NB4 (cell line): ENCODE measurements at regions not wholly inside any gene's neighbourhood (a gene's known extent, or its start where the extent isn't known, plus 50 kb on each side); places are given as distances from the start of the nearest gene placed in this dataset.
"Not testable (repeated sequence)": the region's sequence is repeated elsewhere in the genome, so short reads cannot be mapped to it uniquely, and the experiment has no call there.

Experiments
- DNase-seq: peaks from one replicate; pipeline ENCODE4 v3.0.0; 2010; ENCODE audit warnings: low read depth
- H3K4me3 ChIP-seq: one replicate; pipeline ENCODE4 v1.5.1; 2011; ENCODE audit warnings: mild to moderate bottlenecking, low read depth, low read length, moderate library complexity
- MYC ChIP-seq: IDR thresholded peaks from 2 replicates; pipeline ENCODE4 v1.6.1; 2011; ENCODE audit warnings: low read depth, low read length
- POLR2A ChIP-seq: IDR thresholded peaks from 2 replicates; pipeline ENCODE4 v1.6.1; 2011; ENCODE audit warnings: mild to moderate bottlenecking; ENCODE audit not compliant: insufficient read length; ENCODE audit errors: extremely low read depth
- TF ChIP-seq, protein P1 (sequence below): IDR thresholded peaks from one replicate; pipeline ENCODE4 v1.5.1; 2012; ENCODE audit warnings: low read depth, low read length
- TF ChIP-seq, protein P2 (sequence below): IDR thresholded peaks from 2 replicates; pipeline ENCODE4 v1.6.1; 2011; ENCODE audit warnings: low read depth, low read length

DNA sequence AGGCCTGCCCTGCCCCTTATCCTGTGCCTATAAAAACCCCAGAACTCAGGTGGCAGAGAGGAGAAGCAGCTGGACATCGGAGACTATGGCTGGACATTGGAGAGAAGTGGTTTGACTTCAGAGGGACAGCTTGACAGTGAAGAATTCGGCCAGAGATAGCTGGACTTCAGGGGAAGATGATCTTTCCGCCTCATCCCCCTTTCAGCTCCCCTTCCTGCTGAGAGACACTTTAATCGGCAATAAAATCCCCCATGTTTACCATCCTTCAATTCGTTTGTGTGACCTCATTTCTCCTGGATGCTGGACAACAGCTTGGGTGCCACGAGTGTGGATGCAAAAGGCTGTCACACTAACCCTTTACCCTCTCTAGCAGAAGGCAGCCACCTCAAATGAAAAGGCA is 134.1 kb upstream of the TUT7 start:
- TF ChIP-seq, protein P1, sequence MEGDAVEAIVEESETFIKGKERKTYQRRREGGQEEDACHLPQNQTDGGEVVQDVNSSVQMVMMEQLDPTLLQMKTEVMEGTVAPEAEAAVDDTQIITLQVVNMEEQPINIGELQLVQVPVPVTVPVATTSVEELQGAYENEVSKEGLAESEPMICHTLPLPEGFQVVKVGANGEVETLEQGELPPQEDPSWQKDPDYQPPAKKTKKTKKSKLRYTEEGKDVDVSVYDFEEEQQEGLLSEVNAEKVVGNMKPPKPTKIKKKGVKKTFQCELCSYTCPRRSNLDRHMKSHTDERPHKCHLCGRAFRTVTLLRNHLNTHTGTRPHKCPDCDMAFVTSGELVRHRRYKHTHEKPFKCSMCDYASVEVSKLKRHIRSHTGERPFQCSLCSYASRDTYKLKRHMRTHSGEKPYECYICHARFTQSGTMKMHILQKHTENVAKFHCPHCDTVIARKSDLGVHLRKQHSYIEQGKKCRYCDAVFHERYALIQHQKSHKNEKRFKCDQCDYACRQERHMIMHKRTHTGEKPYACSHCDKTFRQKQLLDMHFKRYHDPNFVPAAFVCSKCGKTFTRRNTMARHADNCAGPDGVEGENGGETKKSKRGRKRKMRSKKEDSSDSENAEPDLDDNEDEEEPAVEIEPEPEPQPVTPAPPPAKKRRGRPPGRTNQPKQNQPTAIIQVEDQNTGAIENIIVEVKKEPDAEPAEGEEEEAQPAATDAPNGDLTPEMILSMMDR = no peak
- TF ChIP-seq, protein P2, sequence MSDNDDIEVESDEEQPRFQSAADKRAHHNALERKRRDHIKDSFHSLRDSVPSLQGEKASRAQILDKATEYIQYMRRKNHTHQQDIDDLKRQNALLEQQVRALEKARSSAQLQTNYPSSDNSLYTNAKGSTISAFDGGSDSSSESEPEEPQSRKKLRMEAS = no peak
- TF ChIP-seq POLR2A (no peak), MYC (no peak)
- no peak overlapping the region for H3K4me3 ChIP-seq
- no peak for DNase-seq

DNA sequence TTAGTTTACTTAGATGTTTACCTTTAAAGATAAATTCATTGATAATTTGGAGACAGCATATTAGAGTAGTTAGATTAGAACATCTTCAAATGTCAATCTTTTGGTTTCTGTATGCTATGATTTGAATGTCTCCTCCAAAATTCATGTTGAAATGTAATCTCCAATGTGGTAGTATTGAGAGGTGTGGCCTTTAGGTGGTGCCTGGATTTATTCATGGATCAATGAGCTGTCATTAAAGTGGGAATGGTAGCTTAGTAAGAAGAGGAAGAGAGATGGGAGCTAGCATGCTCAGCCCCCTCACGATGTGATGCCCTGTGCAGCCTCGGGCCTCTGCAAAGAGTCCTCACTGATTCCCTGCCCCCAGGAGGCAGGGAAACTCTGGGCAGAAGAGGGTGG is 133.6 kb upstream of the TUT7 start:
- DNase-seq = no peak
- no peak overlapping the region for H3K4me3 ChIP-seq

DNA sequence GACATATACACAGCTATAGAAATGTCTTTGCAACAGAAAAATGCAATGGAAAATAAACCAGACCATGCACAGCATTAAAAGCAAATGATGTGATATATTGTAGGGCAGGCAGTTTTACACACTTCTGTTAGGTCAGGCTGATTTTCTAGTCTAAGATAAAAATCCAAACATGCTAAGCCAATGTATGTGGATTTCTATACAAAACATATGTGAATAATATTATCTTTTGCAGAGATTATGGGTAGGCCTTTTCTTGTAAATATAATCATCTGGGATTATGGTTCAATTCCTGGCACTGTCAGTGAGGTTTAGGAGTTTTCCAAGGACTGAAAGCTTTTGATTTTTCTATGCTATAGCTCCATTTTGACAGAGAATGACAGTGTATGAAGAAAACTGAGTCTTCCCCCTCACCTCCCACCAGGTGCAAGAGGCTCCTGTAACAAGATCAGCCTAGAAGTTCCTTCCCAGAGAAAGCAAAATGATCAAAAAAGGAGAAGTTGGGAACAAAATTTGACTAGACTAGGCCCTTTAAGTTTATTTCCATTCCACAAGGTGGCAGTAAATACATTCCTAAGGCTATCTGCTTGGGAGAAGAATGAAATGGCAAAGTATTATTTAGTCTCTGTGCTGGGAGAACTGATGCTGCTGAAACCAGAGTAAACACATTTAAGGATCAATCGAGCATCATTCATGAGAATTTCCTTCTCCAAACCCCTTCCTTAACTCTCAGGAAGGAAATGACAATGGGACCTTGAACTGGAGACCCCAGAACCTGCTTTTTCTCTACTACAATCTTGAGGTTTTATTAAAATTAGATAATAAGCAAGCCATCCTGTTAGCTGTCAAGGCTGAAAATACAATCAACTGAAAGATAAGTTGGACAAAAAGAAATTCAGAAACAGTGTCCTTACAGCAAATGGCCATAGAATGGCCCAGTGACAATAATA is 133.0 kb upstream of the TUT7 start:
- DNase-seq = peak; percentile 60
- TF ChIP-seq, protein P1 = peak; percentile 32
- TF ChIP-seq MYC = no peak
- H3K4me3 ChIP-seq = no peak overlapping the region

More for the DNA sequence above, 133.6 kb upstream of the TUT7 start:
- TF ChIP-seq, protein P1 = no peak
- TF ChIP-seq MYC (no peak), POLR2A (no peak)
- TF ChIP-seq, protein P2 = no peak

DNA sequence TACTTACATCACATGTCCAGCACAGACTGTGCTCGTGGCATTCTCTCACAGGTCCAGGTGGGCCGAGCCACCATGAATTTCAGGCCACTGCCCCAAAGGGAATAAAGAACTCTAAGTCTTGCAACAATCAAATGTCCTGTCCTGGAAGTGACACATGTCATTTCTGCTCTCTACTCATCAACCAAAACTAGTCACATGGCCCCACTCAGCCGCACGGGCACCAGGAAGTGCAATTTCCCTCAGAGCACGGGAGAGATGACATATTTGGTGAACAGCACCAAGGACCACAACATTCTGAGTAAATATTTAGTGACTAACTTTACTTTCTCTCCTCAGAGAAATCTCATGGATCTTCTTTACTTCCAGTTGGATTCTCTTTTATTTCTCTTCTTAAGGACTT is 131.1 kb upstream of the TUT7 start:
- H3K4me3 ChIP-seq = no peak overlapping the region
- TF ChIP-seq POLR2A = no peak
- TF ChIP-seq, protein P2 = peak; percentile 26; the same call in 1 of the 2 replicates
- no peak for DNase-seq

DNA sequence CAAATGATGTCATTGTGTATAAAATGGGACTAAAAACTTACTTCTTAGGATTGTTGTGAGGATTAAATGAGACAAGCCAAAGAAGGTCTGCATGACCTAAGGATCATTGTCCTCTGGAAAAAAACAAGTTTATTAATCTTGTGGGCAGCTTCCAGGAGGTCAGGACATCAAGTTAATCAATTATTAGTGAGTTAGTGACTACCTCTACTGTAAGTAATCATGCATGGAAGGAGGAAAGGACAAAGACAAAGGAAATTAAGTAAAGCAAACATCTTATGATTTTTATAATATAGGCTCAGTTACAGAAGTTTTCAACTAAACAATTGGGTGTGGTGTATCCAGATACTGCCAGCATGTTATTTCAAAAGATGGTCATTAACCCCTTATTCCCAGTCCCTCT is 129.3 kb upstream of the TUT7 start:
- DNase-seq = no peak
- no peak overlapping the region for H3K4me3 ChIP-seq
- TF ChIP-seq, protein P1 = no peak
- TF ChIP-seq, protein P2 = no peak
- no peak for TF ChIP-seq POLR2A
- TF ChIP-seq MYC = no peak

DNA sequence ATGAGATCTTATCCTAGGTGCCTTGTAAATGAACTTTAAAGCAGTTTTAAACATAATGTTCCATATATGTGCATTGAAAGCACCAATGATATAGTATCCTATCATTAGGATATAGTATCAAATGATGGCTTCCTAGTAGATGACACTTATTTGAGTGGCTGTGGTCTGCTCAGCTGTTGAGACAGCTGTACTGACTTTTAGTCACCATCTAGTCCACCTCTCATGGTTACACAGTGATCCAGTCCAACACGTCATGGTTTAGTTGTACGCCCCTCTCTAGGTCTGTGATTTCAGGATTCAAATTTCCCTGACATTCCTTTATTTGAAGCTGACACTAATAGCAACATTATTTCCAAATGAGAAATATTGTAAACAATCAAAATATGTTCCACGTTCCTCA is 127.3 kb upstream of the TUT7 start:
- no peak overlapping the region for H3K4me3 ChIP-seq
- DNase-seq = no peak
- TF ChIP-seq, protein P1 = no peak
- TF ChIP-seq POLR2A (no peak), MYC (no peak)
- TF ChIP-seq, protein P2 = no peak

DNA sequence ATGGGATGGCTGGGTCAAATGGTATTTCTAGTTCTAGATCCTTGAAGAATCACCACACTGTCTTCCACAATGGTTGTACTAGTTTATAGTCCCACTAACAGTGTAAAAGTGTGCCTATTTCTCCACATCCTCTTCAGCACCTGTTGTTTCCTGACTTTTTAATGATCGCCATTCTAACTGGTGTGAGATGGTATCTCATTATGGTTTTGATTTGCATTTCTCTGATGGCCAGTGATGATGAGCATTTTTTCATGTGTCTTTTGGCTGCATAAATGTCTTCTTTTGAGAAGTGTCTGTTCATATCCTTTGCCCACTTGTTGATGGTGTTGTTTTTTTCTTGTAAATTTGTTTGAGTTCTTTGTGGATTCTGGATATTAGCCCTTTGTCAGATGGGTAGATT is 121.0 kb upstream of the TUT7 start:
- DNase-seq, H3K4me3 ChIP-seq: not testable (repeated sequence)
